Fibroblast of the conjunctiva (primary cell): ENCODE measurements at regions not wholly inside any gene's neighbourhood (a gene's known extent, or its start where the extent isn't known, plus 50 kb on each side); places are given as distances from the start of the nearest gene placed in this dataset.

Experiments used
- DNase-seq: peaks from one replicate; pipeline ENCODE4 v3.0.0-alpha.2; 2010; ENCODE audit warnings: low read depth

DNA sequence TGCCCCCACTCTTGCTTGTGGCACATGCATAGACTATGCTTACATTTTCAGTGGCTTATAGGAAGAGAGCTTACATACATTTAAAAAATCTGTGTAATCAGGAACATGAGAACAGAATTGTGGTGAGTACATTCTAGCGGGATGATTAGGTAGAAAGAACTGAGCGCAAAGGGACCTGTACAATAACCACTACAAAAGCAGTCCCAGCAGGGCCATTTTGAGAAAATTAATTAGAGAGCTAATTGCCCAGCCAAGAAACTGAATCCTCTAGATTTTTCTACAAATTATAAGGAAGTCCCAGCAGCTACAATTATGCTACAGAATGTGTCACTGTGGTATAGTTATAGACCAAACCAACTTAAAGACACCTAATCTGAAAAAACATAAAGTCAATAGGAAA is 105.6 kb upstream of the TNFAIP3 start:
- DNase-seq: no peak

DNA sequence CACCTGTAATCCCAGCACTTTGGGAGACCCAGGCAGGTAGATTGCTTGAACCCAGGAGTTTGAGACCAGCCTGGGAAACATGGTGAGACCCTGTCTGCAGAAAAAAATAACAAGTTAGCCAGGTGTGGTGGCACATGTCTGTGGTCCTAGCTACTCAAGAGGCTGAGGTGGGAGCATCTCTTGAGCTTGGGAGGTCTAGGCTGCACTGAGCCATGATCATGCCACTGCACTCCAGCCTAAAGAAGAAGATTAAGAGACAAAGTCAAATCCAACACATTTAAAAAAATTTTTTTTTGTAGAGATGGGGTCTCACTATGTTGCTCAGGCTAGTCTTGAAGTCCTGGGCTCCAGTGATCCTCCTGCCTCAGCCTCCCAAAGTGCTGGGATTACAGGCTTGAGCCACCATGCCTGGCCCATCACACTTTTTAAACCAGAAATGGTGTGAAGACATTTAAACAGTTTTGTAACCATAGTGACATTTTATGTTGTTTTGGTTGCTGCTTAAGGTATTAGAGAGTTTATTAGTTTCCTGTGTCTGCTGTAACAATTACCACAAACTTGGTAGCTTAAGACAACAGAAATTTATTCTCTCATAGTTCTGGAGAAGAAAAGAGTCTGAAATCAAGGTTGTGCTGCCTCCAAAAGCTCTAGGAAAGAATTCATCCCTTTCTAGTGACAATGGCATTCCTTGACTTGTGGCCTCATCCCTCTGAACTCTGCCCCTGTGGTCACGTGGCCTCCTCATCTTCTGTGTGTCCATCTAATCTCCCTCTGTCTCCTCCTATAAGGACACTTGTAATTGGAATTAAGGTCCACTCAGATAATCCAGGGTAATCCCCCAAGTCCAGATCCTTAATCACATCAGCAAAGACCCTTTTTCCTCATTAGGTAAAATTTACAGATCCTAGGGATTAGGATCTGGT is 104.6 kb upstream of the TNFAIP3 start:
- no peak for DNase-seq

DNA sequence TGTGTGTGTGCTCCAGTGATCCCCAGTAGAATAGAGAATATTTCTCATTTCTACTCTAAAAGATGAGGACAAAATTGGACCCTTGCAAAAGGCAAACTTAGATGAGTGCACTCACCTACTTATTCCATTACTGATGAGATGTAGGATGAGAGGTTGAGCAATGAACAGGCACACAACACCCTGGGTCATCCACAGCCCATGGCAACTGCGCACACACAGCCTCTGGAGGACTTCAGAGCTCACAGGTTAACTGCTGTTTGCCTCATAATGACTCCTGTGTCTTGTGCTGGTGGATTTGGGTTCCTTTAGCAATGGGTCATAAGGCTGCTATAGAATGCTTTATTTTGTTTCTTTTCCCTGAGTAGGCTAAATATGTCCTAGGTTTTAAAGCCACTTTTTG is 103.6 kb upstream of the TNFAIP3 start:
- no peak for DNase-seq

DNA sequence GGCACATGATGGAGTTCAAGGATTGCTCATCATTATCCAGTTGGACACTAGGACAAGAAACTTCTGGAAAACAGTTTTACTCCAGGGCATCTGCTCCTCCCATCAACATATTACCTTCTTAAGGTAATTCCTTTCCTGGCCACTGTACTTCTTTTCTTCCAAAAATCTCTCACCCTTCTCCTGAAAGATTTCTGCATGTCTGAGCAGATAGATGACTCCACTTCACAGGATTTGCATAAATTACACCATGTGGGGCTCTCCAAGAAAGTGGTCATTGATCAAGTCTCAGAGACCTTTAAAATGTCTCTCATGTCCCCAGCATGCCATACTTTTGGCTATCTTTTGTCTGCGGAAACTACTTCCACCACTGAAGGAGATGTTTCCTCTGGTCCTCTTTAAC is 103.2 kb upstream of the TNFAIP3 start:
- no peak for DNase-seq

DNA sequence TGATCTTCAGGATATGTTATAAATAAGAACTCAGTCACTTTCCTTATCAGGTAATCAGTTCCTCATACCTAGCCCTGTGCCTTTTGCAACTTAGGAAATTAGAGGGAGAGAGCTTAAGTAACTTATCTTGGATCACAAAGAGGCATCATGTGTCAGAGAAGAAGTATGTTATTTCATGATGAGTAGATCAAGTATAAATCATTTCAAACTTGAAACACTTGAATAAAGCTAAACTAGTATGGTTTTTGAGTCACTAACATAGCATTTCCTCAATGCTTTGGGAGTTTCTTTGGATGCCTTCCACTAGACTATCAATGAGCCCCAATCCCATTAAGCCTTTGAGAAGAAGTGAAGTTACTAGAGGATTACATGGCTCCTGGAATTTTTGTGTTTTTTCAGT is 102.6 kb upstream of the TNFAIP3 start:
- no peak for DNase-seq

DNA sequence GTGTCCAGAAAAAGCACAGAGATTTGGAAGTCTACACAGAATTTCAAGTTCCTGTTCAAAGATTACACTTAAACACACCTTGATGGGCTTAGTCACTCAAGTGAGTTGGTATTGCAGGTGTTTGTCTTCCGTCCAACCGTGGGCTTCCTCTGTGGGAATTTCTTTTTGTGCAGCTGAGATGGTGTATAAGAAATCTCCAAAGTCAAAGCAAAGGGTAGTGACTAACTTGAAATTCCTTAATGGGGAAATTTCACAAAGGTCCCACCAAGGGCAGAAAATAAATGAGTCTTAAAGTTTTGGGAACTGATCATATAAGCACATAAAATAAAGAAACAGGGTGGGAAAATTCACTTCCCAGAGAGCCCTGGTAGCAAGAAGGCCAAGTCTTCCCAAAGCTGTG is 102.0 kb upstream of the TNFAIP3 start:
- DNase-seq: no peak

DNA sequence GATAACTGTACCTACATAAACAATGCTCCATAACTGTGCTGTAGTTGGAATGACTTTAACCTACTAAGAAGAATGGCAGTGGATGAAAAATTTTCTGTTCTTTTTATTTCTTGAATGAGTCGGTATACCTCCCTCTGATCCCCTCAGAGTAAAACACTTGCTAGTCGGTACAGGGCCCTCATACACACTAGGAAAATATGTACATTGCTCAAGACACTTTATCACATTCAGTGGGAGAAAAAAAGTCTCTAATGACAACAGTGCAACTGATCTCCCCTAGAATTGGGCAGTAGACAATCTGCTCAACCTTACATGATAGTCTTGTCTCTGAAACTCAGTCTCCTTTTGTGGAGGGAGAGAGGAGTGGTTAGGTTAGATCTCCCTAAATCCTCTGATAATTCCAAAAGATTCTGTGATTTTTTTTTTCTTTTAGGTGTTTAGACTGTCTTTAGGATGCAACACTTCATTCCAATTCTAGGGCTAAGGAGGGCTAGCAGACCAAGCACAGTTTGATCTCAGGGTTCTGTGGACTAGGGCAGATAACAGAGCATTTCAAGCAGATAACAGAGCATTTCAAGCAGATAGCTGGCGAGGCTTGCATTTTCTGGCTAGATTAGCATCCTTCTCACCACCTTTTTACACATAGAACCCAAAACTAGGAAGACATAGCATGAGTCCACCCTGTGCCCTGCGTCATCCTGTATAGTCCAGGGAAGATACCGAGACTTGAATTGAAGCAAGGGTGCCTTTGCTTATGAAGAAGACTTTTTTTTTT is 100.3 kb upstream of the TNFAIP3 start:
- DNase-seq: no peak

DNA sequence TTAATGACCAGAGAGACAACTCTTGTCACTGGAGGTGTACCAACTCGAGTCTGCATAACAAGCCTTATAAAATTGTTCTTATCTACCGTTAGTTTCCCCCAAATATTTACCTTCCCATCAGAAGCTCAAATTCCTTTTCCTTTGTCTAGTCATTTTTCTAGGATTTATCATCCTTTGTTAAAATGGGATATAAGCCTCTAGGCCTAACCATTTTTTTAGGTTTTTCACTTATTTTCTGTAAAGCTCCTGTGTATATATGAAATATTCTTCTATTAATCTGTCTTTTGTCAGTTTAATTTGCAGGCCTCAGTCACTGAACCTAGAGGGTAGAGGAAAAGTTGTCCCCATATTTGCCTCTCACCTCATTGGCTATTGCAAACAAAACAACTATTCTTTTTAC is 99.6 kb upstream of the TNFAIP3 start:
- no peak for DNase-seq

DNA sequence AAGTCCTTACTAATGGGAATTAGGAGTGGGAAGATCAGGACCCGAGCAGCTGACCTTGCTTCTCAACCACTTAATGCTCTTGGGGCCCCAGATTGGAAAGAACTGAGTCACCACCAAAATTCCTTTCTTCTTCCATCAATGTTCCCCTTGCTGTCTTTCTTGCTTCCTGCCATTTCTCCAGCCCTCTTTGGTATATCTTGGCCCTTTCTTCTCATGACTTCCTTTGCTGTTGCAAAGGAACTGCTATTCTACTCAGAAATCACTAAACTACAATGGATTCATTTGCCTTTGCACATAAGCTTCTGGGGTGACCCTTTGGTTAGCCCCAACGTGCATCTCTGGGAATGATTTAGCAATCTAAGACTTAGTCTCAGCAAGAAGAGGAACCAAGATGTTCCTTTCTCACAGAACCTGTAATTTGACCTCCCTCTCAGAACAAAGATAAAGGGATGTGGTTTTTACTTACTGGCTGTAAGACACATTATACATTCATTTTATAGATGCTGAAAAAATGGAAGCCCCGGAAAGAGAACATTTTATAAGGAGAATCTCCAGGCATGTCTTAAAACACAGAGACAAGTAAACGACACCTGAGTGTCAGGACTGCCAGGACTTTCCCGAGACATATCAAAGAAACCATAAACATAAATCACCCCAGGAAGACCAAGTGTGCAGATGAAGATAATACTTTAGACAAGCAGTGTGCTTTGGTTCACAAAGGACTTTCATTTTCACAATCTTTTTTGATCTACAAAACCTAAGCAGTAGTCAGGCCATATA is 99.0 kb upstream of the TNFAIP3 start:
- no peak for DNase-seq

DNA sequence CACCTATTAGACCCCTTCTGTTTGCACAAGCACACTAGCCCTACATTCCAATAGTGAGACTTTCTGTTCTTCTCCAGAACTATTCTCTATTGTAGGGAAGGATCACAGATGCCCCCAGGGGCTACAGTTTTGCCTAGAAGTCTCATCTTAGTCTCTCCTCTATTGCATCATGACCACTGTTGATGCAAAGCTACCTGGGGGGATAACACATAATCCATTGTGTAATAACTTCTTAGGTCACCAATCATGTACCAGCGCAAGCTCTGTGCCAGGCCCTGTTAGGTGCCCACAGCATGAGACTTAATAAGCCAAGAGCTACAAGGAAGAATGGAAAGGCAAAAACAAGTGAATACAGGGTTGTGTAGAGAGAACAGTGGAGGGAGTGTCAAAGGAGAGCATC is 98.1 kb upstream of the TNFAIP3 start:
- no peak for DNase-seq

DNA sequence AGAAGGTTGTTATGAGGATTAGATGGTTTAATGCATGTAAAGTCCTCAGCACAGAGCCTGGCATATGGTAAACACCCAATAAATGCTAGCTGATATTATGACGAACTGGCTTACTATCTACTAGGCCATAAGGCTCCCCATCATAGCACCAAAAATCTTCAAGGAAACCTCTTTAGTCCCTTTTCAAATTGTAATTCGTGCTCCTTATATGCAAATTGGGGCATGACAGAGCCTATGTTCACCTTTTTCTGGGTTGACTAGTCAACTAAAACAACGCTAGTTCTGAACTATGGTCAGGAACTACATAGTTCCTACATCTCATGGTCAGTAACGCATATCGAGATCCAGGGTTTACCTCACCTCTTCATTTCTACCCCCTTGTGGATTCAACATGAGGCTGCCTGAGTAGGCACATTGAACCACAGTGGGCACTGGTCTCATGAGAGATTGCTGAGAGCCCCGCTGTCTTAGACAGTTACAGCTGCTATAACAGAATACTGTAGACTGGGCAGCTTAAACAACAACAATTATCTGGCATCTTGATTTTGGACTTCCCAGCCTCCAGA is 97.2 kb upstream of the TNFAIP3 start:
- no peak for DNase-seq

DNA sequence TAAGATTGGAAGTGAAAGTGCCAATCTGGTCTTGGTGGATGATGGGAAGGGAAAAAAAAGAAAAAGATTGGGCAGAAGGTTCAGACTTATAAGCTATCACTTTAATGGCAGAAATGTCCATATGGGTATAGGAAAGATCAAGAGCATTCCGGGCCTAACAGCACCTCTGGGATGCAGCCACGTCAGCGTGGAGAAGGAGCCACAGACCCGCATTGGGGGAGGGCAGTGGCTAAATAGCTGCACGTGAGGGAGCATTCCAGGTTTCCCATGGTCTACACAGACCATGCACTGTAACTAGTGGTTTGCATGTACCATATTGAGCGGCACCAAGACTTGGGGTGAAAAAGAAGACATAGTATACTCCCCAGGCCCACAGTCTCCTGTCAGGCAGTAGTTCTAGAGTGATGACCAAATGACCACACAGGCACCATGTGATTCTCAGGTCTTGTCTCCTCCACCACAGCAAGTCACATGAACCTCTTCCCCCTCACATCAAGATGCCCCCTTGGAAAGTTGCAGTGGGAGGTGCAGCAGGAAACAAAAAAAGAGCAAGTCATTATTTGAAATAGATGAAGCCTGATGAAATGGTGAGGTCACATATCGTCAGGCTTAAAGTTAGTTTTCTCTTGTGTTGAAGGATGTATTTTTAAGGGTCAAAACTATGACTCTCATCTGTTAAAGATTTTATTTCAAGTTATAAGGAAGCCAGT is 94.4 kb upstream of the TNFAIP3 start:
- DNase-seq: no peak

DNA sequence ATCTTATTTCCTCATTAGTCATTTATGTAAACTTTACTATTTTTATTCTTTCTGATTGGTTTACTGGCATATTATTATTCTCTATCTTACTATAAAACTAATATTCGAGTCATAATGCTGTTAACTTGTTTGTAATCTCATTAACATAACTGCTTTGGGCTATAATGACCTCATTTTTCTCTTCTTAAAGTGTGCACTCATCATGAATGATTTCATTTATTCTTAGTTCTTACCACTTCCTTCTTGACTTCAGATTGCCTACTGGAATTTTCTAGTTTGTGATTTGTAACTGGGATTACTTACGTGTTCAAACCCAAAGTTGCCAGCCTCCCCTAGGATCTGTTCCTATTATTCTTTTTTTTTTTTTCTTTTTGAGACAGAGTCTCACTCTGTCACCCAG is 91.8 kb upstream of the TNFAIP3 start:
- DNase-seq: no peak

DNA sequence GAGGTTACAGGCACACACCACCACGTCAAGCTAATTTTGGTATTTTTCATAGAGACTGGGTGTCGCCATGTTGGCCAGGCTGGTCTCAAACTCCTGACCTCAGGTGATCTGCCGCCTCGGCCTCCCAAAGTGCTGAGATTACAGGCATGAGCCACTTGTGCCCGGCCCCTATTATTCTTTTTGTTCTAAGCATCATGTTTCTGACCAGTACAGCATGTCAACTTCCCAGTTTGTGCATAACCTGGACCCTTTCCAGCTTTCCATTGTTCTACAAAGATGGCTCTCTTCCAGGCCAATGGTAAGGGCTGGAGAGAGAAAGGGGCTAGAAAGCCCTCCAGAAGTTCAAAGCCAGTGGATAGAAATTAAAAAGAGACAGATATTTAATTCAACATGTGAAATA is 91.3 kb upstream of the TNFAIP3 start:
- no peak for DNase-seq

DNA sequence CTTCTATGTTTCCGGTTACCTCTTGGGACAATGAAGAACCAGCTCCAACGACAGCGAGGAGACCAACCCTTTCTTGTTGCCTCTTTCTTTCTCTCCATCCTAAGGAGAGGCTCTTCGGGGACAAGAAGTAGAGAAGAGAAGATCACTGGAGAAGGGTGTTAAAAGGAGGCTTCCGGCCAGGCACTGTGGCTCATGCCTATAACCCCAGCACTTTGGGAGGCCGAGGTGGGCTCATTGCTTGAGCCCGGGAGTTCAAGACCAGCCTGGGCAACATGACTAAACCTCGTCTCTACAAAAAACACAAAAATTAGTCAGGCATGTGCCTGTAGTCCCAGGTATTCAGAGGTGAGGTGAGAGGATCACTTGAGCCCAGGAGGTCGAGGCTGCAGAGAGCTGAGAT is 90.8 kb upstream of the TNFAIP3 start:
- no peak for DNase-seq

DNA sequence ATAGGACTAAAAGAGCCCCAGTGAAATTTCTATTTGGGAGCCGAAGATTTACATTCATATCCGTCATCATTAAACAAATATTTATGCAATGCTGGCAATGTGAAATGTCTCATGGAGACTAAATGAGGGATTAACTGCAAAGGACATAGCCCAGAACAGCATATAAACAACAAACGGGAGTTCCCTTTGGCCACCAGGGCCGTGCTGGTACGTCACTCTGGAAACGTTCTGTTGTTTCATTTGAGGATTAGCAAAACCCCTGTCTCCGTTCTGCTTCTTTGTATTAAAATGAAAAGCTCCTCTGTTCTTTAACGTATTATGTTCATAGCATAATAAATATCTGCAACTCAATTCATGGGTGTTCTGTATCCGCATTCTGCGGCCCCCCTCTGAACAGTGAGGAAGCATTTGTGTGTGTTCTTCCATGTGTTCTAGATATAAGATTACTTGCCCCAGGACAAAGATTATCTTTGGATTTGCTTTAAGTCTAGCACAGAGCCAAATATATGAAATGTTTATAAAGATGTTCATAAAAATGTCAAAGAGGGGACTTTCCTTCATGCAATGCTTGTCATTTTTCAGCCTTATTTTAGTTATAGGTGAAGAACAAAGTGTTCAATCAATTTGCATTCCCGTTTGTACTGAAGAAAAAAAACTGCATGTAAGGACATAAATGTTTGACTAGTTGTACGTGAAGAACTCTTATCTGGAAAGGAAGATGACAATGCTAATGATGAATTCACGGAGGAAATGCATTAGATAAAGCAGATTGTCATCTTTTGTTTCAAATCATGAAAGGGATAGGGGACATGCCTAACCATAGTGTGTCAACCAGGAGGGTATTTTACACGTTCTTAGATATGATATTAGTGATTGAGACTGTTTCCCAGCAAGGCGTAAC is 90.0 kb upstream of the TNFAIP3 start:
- peak; percentile 63 for DNase-seq

DNA sequence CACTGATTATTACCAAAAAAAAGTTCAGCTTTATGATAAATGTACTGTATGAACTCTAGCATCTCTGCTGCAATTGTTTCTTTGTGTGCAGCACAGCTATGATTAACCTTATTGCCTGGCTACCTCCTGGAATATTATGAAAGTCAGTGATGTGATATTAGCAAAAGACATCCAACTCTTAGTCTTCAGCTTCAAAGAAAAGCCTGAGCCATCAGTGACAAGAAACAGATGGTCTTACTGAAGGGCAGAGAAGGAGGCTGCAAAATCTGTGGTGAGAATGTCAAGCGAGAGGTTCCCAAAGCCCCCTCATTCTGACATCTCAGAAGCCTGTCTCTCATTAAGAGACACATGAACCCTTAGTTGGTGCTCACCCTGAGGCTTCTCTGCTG is 89.4 kb upstream of the TNFAIP3 start:
- DNase-seq: no peak

DNA sequence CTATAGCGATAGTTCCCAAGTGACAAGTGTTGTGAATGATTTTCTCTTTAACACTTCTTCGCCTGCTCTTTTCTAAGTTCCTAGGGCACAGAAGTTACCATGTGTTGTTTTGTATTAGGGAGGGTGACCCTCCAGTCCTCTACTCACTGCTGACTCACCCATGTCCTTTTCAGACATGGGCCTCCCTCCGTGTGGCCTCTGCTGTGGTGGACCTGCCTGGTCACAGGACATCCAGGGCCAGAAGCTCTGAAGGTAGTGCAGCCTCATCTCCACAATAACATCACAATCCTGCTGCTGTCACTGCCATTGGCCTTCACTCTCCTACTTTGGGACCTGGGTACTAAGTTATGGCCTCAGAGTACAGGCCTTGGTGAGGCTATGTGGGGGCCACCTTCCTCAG is 87.1 kb upstream of the TNFAIP3 start:
- DNase-seq: no peak

DNA sequence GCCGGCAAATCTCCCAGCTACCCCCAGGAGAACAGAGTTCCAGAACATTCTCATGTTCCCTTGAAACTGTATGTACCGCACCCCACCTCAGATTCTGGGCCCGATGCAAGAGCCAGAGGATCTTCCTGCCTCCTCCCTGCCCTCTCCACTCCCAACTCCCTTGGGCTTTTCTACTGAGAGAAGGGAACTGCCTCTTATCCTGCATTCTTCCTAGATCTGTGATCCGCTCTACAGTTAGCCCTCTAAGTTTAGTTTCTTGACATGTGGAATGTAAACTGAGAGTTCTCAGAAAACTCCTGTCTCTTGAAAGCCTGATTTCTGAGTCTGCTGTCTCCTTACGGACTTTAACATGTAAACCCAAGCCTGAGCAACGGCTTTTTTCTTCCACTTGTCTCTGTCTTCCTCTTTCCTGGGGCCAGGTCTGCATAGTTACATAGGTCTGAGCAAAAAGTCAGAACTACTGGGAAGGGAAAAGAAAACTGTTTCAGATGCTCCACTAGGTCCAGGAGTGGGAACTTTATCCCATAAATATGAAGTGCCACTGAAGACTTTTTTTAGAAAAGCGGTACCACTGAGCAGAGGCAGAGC is 86.5 kb upstream of the TNFAIP3 start:
- no peak for DNase-seq

DNA sequence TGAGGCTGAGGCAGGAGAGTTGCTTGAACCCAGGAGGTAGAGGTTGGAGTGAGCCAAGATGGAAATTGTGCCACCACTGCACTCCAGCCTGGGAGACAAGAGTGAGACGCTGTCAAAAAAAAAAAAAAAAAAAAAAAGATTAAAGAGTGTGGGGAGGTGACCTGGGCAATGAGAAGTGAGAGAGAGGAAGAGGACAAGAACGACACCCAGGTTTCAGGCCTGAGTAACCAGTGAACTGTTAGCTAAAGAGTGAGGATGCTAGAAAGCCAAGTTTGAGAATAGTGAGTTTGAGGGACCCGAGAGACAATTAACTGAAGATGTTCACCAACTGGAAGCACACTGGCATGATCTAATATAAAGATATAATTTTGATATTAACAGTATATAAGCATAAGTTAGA is 85.4 kb upstream of the TNFAIP3 start:
- DNase-seq: no peak
